ENCODE measurements at regions not wholly inside any gene's neighbourhood (a gene's known extent, or its start where the extent isn't known, plus 50 kb on each side); places are given as distances from the start of the nearest gene placed in this dataset.

GRCh38 chr2:129710670-129711495 is 268.6 kb upstream of the RAB6C start:
- Mint-ChIP-seq H3K36me3 (no peaks in the 10 kb centered on the region), H3K9me3 (no peaks in the 10 kb centered on the region), H3K27ac (no peak overlapping the region)
- DNase-seq (ENCODE audit: low spot score in 2 of 2) (no peak), ATAC-seq (no peak)

- no peak for DNase-seq (ENCODE audit: low spot score in 2 of 2)
- Mint-ChIP-seq H3K9me3 (no peaks in the 10 kb centered on the region), H3K36me3 (no peaks in the 10 kb centered on the region), H3K27ac (no peak overlapping the region)
- no peak for ATAC-seq
These were observed 267.4 kb upstream of the RAB6C start for GRCh38 chr2:129711816-129712675.

GRCh38 chr2:129712676-129712985 is 266.8 kb upstream of the RAB6C start:
- ATAC-seq = no peak
- H3K27ac Mint-ChIP-seq = no peak overlapping the region

GRCh38 chr2:129713337-129713736 is 266.1 kb upstream of the RAB6C start:
- H3K27ac Mint-ChIP-seq = no peak overlapping the region
- ATAC-seq (no peak), DNase-seq (ENCODE audit: low spot score in 2 of 2) (no peak)
- H3K9me3 Mint-ChIP-seq = no peaks in the 10 kb centered on the region
- H3K36me3 Mint-ChIP-seq = no peaks in the 10 kb centered on the region

More at GRCh38 chr2:129712676-129712985, 266.8 kb upstream of the RAB6C start:
- no peaks in the 10 kb centered on the region for H3K36me3 Mint-ChIP-seq
- no peaks in the 10 kb centered on the region for H3K9me3 Mint-ChIP-seq
- no peak for DNase-seq (ENCODE audit: low spot score in 2 of 2)

- no peak for ATAC-seq
- DNase-seq (ENCODE audit: low spot score in 2 of 2) = no peak
- Mint-ChIP-seq H3K36me3 (no peaks in the 10 kb centered on the region), H3K27ac (no peak overlapping the region), H3K9me3 (no peaks in the 10 kb centered on the region)
These were observed 262.5 kb upstream of the RAB6C start for GRCh38 chr2:129716781-129717559.

- ATAC-seq = no peak
- DNase-seq (ENCODE audit: low spot score in 2 of 2) = no peak
- Mint-ChIP-seq H3K9me3 (no peaks in the 10 kb centered on the region), H3K36me3 (no peaks in the 10 kb centered on the region), H3K27ac (no peak overlapping the region)
These were observed 261.8 kb upstream of the RAB6C start for GRCh38 chr2:129717560-129718130.

GRCh38 chr2:129719335-129719734 is 260.1 kb upstream of the RAB6C start:
- DNase-seq (ENCODE audit: low spot score in 2 of 2) = no peak
- ATAC-seq = no peak
- no peaks in the 10 kb centered on the region for H3K36me3 Mint-ChIP-seq
- no peak overlapping the region for H3K27ac Mint-ChIP-seq
- no peaks in the 10 kb centered on the region for H3K9me3 Mint-ChIP-seq

- H3K27ac Mint-ChIP-seq = no peak overlapping the region
- no peak for DNase-seq (ENCODE audit: low spot score in 2 of 2)
- no peaks in the 10 kb centered on the region for H3K9me3 Mint-ChIP-seq
- H3K36me3 Mint-ChIP-seq = no peaks in the 10 kb centered on the region
- no peak for ATAC-seq
These were observed 259.1 kb upstream of the RAB6C start for GRCh38 chr2:129720360-129720759.

GRCh38 chr2:129720761-129721160 is 258.7 kb upstream of the RAB6C start:
- no peak for ATAC-seq
- Mint-ChIP-seq H3K27ac (no peak overlapping the region), H3K36me3 (no peaks in the 10 kb centered on the region), H3K9me3 (no peaks in the 10 kb centered on the region)
- no peak for DNase-seq (ENCODE audit: low spot score in 2 of 2)

- DNase-seq (ENCODE audit: low spot score in 2 of 2) (no peak), ATAC-seq (no peak)
- H3K36me3 Mint-ChIP-seq = no peaks in the 10 kb centered on the region
- no peaks in the 10 kb centered on the region for H3K9me3 Mint-ChIP-seq
- H3K27ac Mint-ChIP-seq = no peak overlapping the region
These were observed 258.2 kb upstream of the RAB6C start for GRCh38 chr2:129721236-129721635.

- Mint-ChIP-seq H3K36me3 (no peaks in the 10 kb centered on the region), H3K9me3 (no peaks in the 10 kb centered on the region), H3K27ac (no peak overlapping the region)
- ATAC-seq (no peak), DNase-seq (ENCODE audit: low spot score in 2 of 2) (no peak)
These were observed 257.6 kb upstream of the RAB6C start for GRCh38 chr2:129721846-129722245.

GRCh38 chr2:129722306-129723019 is 257.0 kb upstream of the RAB6C start:
- DNase-seq (ENCODE audit: low spot score in 2 of 2) = no peak
- Mint-ChIP-seq H3K27ac (no peak overlapping the region), H3K36me3 (no peaks in the 10 kb centered on the region), H3K9me3 (no peaks in the 10 kb centered on the region)
- ATAC-seq = no peak

- H3K27ac Mint-ChIP-seq = no peak overlapping the region
- no peaks in the 10 kb centered on the region for H3K9me3 Mint-ChIP-seq
- ATAC-seq (no peak), DNase-seq (ENCODE audit: low spot score in 2 of 2) (no peak)
- H3K36me3 Mint-ChIP-seq = no peaks in the 10 kb centered on the region
These were observed 256.0 kb upstream of the RAB6C start for GRCh38 chr2:129723277-129724020.

- ATAC-seq (no peak), DNase-seq (ENCODE audit: low spot score in 2 of 2) (no peak)
- Mint-ChIP-seq H3K27ac (no peak overlapping the region), H3K36me3 (no peaks in the 10 kb centered on the region), H3K9me3 (no peaks in the 10 kb centered on the region)
These were observed 255.3 kb upstream of the RAB6C start for GRCh38 chr2:129724021-129724757.

- no peaks in the 10 kb centered on the region for H3K36me3 Mint-ChIP-seq
- ATAC-seq (no peak), DNase-seq (ENCODE audit: low spot score in 2 of 2) (no peak)
- H3K27ac Mint-ChIP-seq = no peak overlapping the region
- H3K9me3 Mint-ChIP-seq = no peaks in the 10 kb centered on the region
These were observed 253.2 kb upstream of the RAB6C start for GRCh38 chr2:129726216-129726615.

Measured in activated naive CD4-positive, alpha-beta T cell treated with anti-CD3 and anti-CD28 coated beads, Interleukin-2, amount 50 U/mL, for 72 hours (primary cell).